HG03039 (cell line): ENCODE measurements at regions not wholly inside any gene's neighbourhood (a gene's known extent, or its start where the extent isn't known, plus 50 kb on each side); places are given as distances from the start of the nearest gene placed in this dataset.
"Not testable (repeated sequence)": the region's sequence is repeated elsewhere in the genome, so short reads cannot be mapped to it uniquely, and the experiment has no call there.

Experiments
- ATAC-seq: cut with Tn5 transposase; IDR thresholded peaks from one replicate; pipeline ENCODE4 v1.9.1; 2021; ENCODE audit warnings: mild to moderate bottlenecking, moderate library complexity; ENCODE audit not compliant: unreplicated experiment

DNA sequence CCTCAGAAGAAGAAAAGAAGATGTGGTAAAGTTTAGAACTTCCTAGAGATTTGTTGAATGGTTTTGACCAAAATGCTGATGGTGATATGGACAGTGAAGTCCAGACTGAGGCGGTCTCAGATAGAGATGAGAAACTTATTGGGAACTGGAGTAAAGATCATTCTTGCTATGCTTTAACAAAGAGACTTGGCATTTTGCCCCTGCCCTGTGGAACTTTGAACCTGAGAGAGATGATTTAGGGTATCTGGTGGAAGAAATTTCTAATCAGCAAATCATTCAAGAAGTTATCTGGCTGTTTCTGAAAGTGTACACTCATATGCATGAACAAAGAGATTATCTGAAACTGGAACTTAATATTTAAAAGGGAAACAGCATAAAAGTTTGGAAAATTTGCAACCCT, 505.2 kb downstream of the NSUN3 start:
- ATAC-seq = no peak

DNA sequence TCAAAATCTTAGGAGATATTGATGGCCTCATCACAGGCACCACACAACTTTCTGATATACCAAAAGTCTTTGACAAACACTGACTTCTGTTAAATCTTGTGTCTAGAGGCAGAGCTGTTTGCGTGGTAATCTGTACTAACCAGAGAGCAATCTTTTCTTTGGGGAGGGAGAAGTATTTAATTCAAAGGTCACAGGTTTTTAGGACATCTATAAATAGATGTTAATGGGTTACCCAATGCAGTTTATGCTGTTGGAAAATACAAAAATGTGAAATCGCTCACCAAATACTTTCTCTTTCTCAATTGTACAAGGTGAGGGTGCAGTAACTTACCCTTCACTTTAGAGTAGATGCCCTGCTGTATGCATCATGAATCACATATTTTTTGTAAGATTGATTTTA, 510.5 kb downstream of the NSUN3 start:
- ATAC-seq = no peak

DNA sequence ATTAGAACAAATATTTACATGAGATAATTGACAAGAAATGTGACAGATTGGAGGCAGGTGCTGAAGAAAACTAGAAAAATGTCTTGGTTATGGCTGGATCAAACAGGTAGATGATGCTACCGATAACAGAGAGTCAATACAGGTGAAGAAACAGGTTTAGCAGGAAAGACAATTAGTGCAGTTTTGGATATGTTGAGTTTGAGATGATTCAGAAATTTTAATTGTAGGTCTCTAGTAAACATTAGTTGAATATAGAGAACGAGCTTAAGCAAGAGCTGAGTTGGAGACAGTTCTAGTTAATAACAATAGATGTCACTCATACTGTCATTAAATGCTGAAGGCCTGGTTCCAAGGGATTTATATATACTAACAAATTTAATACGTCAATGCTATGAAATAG, 524.4 kb downstream of the NSUN3 start:
- no peak for ATAC-seq

DNA sequence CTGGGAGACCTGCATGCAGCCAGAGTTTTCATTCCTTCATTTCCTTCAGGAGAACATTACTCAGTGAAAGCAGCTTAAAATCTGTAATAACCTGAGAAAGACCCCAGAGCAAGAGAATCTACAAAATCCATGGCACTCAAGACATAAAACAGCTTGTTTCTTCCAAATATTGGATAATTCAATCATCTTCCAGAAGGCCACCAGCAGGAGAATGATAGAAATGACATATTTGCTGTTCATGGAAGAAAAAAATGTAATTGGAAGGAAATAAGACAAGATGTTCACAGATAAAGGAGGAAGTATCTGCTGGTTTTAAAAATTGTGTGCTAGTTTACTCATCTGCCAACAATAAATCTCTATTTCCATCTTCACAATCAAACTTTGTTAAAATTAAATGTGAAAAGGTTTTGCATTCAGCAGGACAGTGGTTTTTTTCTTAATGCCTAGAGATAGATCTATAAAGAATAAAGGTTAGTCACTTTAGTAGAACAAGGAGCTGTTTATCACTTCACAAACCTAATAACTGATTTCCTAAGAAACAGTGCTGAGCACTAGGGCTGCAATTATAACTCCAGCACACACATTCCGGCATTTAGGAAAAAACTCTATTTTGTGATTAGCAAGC, 530.8 kb downstream of the NSUN3 start:
- no peak for ATAC-seq

GRCh38 chr3:94596141-94596540, 533.3 kb downstream of the NSUN3 start:
- ATAC-seq = no peak

DNA sequence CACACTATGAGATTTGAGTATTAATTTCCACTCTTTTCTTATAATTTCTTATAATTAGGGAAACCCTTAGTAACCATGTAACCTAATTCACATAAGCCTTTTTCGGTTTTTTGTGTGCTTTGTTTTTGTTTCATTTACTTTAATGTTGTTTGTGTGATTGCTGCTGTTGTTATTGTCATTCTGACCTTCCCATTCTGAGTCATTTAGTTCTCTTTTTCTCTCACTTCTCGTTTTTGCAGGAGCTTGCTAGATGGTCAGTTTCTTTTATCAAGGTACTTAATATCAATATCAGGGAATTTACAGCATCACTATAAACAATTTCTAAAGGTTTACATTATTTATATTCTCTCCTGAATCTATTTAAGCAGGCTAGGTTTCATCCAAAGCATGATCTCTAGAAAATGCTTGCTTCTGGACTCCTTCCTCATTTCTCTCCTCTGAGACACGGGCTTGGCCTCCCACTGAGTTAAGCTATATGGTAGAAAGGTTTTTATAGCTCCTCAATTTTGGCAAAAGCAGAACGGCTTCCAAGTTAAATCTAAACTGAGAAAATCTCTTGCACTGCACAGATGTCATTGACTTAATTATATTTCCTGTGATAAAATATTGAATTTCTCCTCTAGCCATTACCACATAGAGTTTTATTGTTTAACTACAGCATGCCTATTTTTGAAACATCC, 534.2 kb downstream of the NSUN3 start:
- ATAC-seq = peak; percentile 71

GRCh38 chr3:94607778-94608177, 544.9 kb downstream of the NSUN3 start:
- no peak for ATAC-seq

DNA sequence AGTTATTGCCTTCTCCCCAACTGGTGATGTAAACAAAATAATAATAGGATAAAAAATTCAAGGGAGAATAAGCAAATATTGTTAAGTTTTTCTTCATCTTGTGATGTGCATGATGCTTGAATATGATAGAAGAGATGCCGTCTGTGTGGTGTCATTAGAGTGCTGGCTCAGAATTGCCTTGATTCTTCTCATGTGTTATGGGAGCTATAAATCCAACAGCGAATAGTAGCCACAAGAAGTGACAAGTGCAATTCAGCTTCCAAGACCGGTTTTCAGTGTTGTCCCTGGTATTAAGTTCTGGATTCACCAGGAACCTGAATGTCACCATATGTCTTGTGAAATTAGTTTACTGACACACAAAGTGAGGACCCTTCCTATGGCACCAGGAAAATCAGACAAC, 547.0 kb downstream of the NSUN3 start:
- no peak for ATAC-seq

DNA sequence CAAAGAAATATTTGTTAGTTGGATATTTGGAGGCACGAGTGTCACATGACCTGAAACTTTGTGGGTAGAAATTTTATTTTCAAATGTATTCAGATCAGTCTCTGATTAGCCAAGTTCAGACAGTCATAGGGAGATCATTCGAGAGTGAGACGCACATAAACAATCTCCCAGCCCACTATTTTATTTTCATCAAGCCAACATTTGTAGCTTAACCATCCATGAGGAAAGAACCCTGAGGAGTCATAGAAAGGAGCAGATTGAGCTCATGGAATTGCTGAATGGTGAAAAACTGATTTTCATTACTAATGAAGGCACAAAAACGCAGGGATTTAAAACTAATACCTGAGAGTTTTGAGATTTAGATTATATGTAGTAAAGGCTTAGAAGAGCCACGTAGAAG, 548.7 kb downstream of the NSUN3 start:
- no peak for ATAC-seq

DNA sequence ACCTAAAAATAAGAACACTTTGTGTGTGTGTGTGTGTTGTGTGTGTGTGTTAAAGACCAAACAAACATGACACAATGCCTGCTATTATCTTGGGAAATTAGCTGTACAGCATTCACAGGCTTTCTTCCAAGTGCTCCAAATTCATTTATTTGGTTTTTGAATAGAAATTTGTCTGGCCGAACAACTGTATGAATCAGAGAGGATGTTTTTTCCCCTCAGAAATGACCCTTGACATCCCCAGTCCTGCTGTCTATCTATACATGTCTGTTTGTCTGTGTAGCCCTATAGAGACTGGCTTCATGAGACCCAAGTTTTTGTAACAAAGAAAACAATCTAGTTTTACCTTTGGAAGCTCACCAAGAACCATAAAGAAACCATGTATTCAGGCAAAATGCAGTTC, 549.8 kb downstream of the NSUN3 start:
- no peak for ATAC-seq

GRCh38 chr3:94614192-94614591, 551.3 kb downstream of the NSUN3 start:
- no peak for ATAC-seq

- no peak for ATAC-seq
Observed at GRCh38 chr3:94615275-94616065, 552.6 kb downstream of the NSUN3 start.

GRCh38 chr3:94616833-94617232, 554.0 kb downstream of the NSUN3 start:
- no peak for ATAC-seq

DNA sequence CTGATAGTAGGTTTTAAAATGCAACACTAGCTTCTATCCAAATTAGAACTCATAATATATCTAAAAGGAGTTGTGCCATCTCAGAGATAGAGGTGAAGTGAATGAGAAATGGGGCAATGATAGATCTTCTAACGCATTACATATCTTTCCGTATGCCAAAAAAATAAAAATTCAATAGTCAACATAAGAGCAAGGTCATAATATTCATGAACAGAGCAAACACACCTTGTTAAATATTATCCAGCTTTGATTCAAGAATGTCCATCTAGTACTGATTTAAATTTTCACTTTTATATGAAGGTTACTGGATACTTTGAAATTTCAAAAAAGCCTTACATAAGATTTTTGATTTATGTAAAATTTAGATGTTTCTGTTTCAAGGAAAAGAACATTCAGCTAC, 554.5 kb downstream of the NSUN3 start:
- no peak for ATAC-seq

GRCh38 chr3:94619643-94620042, 556.8 kb downstream of the NSUN3 start:
- no peak for ATAC-seq

GRCh38 chr3:94626573-94626972, 563.7 kb downstream of the NSUN3 start:
- no peak for ATAC-seq

GRCh38 chr3:94627689-94628088, 564.8 kb downstream of the NSUN3 start:
- ATAC-seq = no peak

GRCh38 chr3:94643400-94643799, 580.5 kb downstream of the NSUN3 start:
- no peak for ATAC-seq

DNA sequence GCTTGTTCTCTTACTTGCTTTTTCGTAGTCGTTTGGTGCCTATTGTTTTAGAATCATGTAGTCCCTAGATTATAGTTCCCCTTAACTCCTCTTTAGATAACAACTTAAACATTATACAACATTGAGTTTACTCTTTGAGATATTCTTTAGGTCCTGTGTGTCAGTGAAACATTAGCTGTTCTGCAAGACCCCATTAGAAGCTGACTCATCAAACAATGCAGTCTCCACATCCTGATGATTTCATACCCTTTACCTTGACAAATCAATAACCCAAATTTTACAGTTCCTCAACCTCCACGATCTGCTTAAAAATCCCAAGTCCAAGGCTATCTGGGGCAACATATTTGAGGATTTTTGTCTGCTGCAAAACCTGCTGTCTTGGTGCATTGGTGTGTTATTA, 582.9 kb downstream of the NSUN3 start:
- no peak for ATAC-seq

DNA sequence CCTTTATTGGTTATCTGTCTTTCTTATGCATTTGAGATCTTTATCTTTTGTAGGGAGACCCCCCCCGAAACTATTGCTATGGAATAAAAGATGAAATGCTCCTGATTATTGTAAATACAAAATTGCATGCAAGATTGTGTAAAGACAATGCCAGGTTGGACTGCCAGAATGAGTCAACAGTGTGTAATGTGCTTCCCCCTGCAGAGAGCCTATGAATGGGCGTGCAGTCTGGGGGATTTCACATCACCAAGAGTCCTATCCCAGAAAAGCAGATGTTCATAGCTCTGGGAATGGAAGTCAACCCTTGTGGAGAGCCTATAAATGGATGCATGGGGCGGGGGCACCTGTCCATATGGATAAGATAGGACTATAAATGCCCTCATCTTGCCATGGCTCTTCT, 584.3 kb downstream of the NSUN3 start:
- ATAC-seq = no peak

- ATAC-seq = not testable (repeated sequence)
Observed at GRCh38 chr3:94648270-94649180, 585.7 kb downstream of the NSUN3 start.
